ENCODE measurements at regions not wholly inside any gene's neighbourhood (a gene's known extent, or its start where the extent isn't known, plus 50 kb on each side); places are given as distances from the start of the nearest gene placed in this dataset.

DNA sequence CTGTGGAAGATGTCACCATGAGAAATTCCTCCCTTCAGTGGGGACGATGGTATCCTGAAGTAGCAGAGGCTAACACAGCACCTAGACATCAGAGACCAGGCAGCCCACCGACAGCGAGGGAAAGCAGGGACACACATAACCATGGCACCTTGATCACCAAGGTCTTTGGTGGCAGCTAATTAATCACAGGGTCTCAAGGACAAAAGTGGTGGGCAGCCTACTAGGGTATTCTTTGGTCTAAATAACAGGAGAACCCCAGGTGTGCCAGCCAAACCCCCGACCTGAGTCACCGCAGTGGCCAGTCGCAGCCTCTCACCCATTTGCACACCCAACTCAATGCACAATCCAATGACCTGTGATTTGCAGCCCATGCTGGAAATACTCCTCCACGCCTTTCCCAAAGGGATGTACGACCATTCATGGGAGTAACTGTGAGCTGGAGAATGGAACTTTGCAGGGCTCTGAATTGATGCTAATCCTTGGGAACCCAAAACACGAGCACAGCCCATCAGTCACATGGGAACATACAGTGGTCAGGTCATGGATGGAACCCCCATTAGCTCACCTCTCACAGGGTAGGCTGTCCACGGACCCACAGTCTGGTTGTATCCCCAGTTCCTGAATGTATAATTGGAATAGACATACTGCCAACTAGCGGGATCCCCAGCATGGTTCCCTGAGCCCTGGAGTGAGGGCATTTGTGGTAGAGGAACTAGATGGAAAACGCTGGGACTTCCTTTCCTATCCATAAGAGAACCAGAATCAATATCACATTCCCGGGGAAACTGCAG, 58.7 kb upstream of the C14orf180 start:
- no peak for DNase-seq

DNA sequence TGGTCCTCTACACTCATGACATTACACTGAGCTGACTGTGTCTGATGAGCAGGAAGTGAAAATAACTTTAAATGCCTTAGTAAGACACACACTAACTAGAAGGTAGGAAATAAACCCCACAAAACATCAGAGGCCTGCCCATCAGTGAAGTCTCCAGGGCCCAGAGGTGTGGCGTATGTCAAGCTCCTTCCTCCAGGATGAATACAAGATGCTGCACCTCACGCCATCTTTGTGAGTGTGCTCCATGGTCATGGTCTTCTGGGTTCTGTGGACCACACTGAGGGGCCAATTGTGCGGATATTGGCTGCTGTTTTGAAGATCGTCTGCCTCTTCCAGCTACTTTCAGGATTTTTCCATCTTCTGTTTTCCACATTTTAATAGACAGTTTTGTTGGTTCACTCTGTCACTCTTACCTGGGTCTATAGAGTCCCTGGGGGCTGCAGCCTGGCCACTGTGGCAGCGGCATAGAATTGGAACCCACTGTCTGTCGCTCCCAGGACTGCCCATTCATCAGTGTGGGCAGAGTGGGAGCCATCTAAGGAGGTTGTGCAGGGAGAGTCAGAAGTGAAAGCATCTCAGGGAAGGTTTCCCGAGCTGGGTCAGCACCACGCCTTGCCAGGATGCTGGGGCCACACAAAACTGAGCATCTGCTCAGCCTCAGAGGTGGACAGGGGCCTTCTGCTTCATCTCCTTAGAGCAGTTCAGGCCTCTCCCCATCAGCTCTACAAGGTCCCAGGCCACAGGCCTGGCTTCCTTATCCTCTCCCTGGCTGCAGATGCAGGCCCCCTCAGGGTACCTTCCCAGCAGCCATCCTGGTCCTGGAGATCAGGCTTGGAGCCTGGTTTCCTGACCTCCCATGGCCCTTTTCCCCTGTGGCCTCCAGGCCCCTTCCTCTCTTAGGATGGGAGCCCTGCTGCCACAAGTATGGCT, 57.5 kb upstream of the C14orf180 start:
- DNase-seq = no peak

DNA sequence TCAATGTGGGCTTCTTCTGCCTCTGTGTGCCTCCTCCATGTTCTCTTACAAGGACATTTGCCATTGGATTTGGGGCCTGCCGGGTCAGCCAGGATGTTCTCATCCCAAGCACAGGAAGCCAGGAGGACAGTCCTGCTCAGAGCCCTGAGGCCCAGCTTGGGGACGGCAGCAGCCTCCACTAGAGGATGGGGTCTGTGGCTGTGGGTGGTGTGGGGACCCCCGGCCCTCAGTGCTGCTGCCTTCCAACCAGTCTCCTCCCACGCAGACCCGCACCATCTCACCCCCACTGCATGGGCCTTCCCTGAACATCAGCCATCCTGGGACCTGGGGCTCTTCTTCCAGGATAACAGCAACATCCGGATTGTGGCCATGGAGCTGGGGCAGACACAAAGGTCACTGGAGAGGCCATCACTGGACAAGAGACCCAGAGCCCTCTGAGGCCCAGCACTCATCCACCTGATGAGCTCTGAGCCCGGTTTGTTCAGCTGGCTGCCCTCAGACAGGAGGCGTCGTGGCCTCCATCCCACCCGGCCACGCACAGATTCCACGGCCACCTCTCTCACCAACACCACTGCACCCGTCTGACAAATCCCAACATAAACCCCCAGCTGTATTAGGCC, 56.5 kb upstream of the C14orf180 start:
- DNase-seq = no peak

DNA sequence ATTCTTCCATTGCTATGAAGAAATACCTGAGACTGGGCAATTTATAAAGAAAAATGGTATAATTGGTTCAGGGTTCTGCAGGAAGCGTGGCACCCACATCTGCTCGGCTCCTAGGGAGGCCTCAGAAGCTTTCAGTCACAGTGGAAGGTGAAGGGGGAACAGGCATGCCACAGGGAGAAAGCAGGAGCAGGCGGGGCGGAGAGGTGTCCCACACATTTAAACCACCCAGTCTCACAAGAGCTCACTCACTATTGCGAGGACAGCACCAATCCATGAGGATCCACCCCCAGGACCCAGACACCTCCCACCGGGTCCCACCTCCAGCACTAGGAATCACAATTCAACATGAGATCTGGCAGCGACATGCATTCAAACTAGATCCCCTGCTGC, 56.0 kb upstream of the C14orf180 start:
- DNase-seq = no peak

DNA sequence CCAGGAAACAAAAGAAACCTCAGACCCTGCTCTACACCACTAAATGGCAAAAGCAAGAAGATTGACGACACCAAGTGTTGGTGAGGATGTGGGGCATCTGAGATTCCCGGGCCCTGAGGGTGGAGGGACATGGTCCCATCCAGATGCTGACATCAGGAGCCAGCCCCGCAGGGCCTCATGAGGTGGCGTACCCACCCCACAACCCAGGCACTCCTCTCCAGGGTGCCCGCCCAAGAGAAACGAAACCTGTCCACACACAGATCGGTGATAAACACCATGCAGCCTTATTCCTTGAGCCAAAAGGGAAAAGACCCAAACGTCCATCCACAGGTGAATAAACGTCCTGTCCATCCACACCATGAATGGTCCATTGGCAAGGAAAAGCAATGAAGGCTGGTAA, 54.8 kb upstream of the C14orf180 start:
- no peak for DNase-seq

DNA sequence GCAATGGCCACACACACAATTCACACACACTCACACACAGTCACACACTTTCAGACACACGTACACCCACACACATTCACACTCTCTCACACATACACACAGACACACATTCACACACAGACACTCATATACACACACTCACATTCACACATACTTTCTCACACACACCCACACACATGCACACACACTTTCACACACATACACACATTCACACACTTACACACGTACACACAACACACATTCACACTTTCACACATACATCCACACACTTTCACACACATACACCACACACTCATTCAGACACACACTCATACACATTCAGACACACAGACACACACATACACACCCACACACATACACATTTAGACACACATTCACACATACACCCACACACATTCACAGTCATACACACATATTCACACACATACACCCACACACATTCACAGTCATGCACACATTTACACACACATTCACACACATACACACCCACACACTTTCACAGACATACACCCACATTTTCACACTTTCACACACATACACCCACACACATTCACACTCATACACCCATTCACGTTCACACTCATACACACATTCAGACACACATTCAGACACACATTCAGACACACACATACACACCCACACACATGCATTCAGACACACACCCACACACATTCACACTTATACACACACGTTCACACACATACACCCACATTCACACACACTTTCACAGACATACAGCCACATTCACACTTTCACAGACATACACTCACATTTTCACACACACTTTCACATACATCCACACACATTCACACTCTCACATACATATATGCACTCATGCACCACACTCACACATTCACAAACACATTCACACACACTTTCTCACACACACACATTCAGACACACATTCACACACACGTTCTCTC, 52.6 kb upstream of the C14orf180 start:
- DNase-seq = no peak

DNA sequence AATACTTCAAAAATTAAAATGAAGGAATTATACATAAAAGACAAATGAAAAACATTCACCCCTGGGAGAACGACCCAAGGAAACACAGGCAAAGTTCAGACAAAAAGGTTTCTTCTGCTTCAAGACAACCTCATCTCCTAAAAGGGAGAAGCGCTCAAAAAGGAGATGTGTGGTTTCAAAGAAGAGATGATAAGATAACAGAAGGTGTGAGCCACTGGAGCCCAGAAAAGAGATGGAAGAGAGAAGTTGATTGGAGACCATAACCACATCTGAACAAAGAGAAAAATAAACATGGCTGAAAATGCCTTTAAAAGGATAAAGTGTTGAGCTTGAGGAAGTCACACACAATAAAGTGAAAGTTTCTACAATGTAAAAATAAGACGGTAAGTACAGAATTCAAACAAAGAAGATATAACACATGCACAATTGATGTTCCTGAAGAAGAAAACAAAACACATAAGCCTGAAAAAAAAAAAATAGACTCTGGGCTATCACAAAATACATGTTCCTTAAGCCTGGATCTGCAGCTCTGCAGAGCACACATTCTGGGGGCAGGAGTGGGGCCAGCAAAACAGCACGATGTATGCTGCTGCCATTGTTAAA, 51.6 kb upstream of the C14orf180 start:
- DNase-seq = no peak

DNA sequence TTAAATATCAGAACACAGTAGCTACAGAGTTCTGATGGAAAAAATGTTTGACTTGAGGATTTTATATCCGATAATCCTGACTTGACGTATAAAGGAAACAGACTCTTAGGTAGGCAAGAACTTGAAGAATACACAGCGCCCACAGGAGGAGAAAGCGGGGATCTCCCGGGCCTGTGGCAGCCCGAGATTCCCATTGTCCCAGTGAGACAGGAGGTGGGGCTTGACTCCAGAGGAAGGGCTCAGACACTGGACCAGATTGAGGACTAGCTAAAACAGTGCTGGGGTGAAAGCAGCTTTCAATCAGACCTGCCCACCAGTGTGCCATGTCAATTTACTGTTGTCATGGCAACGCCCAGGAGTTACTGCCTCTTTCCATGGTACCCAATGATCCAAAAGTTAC, 51.1 kb upstream of the C14orf180 start:
- no peak for DNase-seq
